HT1080 (cell line): ENCODE measurements at regions not wholly inside any gene's neighbourhood (a gene's known extent, or its start where the extent isn't known, plus 50 kb on each side); places are given as distances from the start of the nearest gene placed in this dataset.

Experiments used
- DNase-seq: peaks from one replicate; pipeline ENCODE4 v3.0.0-alpha.2; 2015; ENCODE audit warnings: low read depth

- peak; percentile 62 for DNase-seq
Measured at GRCh38 chr1:88276163-88276562, 407.9 kb upstream of the PKN2 start.

GRCh38 chr1:88284066-88284465, 400.0 kb upstream of the PKN2 start:
- no peak for DNase-seq

GRCh38 chr1:88284666-88285366, 399.3 kb upstream of the PKN2 start:
- no peak for DNase-seq

- DNase-seq, result no peak
Measured at GRCh38 chr1:88286716-88287115, 397.4 kb upstream of the PKN2 start.

GRCh38 chr1:88288571-88288970, 395.5 kb upstream of the PKN2 start:
- DNase-seq, result no peak

DNA sequence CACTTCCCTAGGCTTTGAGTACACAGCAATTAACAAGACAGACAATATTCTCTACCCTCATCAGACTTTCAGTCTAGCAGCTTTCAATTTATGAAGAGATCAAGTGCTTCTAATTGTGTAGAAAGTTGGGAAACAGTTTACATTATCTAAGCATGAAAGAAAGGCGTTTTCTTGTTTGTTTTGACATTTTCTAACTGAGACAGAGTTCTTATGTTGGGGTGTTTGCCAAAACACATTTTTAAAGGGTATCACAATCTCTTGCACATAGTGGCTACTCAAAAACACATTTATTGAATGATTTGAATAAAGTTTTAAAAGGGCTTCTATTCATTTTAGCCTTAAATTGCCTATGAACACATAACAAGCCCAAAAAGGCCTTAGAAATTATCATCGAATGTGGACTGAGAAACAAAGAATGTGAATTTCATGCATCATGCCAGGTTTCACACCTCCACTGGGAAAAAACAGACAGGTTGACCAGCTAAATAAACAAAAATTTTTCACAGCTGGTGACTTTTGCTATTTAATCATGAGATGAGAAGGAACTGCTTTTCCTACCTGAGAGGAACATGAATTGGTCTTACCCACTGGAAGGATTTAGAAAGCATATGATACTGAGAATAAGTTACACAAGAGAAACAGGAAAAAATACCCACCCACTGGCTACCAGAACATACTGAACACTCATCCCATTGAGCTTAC, 394.5 kb upstream of the PKN2 start:
- DNase-seq, result no peak

DNA sequence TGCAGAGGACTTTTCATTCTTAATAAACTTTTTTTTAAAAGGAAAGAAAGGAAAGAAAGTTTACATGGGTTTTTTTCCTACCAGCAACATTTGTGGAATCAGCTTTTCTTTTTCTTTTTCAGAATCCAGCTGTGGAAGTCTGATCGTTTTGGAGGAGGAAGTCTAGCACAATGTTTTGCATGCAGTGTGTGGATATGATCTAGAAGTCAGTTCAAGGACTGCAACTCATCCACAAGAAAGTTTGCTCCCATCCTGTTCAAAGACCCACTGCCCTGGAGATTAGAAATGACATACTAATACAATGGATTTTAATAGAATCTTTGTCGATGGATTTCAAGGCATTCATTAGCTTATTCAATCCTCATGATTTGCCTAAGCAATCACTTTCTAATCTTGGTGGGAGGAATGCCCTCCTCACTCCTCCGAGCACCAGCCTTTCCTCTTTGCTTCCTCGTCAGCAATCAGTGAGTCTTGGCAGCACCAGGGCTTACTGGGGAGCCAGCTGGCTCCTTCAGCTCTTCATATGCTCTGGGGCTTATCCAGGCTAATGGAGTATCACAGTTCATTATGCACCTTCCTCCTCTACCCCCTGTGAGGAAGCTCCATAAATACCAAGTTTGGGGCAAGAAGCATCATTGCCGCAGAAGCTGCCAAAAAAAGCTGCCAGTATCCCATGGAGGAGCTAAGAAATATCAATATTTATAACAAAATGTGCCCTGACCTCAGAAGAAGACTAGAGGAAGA, 392.3 kb upstream of the PKN2 start:
- DNase-seq, result no peak

GRCh38 chr1:88293691-88294190, 390.3 kb upstream of the PKN2 start:
- no peak for DNase-seq

- no peak for DNase-seq
Measured at GRCh38 chr1:88296227-88296626, 387.8 kb upstream of the PKN2 start.

GRCh38 chr1:88296642-88297041, 387.4 kb upstream of the PKN2 start:
- no peak for DNase-seq

DNA sequence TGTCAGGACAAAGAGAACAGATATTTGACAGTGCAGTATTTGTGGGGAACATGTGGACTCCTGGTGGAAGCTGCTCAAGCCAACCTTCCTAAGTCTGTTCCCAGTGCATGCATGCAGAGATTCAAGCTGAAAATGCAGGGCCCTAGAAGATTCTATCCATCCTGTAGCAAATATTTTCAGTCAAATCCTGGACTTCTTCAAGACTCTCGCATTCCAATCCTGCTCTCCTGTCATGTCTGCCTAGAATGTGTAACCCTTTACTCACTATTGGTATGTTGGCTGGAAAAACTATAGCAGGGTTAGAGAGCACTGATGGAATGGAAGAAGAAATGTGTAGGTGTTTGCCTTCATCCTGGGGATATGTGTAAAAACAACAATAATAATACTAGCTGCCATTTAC, 385.6 kb upstream of the PKN2 start:
- DNase-seq, result no peak

- DNase-seq, result no peak
Measured at GRCh38 chr1:88300752-88301263, 383.3 kb upstream of the PKN2 start.

DNA sequence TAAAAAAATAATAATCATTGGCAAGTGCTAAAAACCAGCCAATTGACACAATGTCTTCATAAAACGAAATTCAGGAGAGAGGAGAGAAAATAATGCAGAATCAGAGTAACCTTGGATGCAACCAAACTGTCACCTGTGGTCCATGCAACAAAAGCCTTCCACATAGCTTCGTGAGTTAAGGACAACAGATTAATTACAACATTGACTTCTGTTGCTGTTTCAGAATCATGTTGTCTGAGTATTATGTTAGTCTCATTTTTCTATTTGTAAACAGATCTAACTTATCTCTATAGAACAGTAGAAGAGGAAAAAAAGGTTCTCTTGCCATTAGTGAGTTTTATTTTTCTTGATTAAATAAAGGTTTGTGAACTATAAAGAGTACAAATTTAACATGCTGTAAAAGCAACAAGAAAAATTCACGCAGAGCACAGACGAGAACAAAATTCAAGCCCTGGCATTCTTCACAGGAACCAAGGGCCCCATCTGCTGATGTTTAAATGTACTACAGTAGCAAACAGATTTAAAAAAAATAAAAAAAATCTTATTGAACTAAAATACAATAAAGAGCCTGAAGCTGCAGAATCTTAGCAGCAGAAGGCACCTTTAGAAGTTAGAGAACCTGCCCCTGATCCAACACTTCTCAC, 381.1 kb upstream of the PKN2 start:
- peak; percentile 15 for DNase-seq

DNA sequence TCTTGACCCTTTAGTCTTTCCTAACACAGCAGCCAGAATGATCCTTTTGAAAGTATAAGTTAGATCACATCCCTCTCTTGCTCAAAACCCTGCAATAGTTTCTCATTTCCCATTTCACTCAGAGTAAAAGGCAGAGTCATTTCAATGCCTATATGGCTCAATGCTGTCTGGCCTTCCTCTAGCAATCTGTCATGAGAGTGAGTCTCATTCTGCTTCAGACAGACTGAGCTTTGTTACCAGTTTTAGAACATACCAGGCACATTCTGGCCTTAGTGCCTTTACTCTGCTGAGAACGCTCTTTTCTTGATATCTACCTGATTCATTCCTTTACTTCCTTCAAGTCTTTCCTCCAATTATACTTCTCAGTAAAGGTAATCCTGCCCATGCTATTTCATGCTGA, 372.8 kb upstream of the PKN2 start:
- DNase-seq, result peak; percentile 1

DNA sequence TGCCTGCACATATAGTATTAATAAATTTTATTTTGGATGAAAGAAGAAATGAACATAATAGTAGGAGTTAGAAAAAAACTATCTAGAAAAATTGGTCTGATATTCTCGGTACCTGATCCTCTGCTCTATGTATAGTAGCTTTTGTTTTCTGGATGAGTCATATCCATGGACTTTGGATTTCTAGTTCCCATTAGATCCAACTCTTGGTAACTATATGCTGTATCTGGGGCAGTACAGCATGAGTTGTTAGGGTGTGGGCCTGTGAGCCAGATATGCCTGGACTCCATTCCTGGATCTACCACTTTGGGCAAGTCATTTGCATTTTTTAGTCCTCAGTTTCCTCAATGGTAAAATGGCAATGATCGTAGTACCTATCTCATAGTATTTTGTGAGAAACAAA, 372.2 kb upstream of the PKN2 start:
- DNase-seq, result peak; percentile 82

DNA sequence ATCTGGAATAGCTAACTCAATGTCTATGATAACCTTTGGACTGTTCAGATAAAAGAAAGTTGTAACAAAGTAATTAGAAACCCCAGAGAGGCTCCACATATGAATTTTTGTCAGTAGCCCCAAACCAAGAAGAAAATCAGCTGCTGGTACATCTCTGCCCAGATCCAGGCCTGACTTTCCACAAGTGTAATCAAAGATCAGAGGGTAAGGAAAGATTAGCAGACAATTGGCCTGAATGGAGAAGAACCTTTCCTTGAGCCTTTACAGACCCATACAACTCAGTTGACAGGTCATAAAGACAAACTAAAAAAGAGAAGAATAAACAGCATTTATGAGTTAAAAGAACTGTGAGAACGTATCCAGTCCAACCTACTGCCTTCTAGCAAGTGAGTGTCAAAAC, 366.7 kb upstream of the PKN2 start:
- DNase-seq, result no peak

GRCh38 chr1:88318740-88319139, 365.3 kb upstream of the PKN2 start:
- DNase-seq, result no peak

- no peak for DNase-seq
Measured at GRCh38 chr1:88320291-88320690, 363.8 kb upstream of the PKN2 start.

DNA sequence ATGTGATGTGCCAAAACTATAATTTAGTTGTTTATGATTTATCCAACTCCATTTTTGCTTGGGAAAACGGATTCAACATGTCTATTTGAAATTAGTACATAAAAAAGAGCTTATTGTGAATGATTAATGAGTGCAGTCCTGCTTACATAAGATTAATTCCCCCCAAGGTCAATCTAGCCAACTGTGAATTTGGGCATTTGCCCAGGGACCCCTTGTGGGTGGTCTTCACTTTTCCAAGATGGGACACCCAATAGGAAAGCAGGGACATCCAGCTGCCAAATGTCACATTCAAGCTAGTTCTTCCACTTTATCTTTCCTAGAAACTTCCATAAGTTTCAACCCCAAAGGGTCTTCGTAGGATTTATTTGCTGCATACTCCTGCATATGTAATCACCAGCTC, 362.4 kb upstream of the PKN2 start:
- no peak for DNase-seq

DNA sequence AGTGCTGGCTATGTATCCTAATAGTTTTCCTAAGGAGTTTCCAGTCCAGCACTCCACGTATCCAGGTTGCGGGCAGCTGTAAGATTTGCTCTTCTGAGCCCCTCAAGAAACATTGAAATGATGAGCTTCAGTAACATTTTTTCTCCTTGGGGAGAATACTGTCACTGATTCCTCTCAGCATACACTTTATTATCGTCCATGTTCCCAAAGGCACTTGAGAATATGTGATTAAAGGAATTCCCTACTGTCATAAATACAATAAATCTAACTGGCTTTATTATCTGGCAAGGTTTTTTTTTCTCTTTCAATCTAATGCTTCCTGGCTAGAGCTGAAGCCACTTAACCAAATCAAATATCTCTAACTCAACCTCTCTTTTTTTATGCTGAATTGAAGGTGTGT, 359.2 kb upstream of the PKN2 start:
- DNase-seq, result no peak

GRCh38 chr1:88327391-88328267, 356.4 kb upstream of the PKN2 start:
- DNase-seq, result peak; percentile 93
